ENCODE measurements at regions not wholly inside any gene's neighbourhood (a gene's known extent, or its start where the extent isn't known, plus 50 kb on each side); places are given as distances from the start of the nearest gene placed in this dataset.

DNA sequence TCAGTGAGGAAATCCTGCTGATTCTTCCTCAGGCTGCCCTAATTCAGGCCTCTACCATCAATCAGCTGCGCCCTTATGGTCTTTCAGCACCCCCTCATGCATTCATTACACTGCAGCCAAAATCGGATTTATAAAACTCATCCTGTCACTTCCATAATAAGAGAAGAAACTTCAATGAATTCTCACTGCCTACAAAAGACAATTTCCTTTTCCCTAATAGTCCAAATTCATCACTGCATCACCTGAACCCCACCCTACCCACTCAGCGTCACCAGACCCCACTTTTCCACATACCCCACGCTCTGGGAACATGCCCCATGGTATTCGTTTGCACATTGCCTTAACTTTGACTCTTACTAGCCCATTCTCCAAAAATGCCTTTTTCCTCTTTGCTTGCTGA lies 92.0 kb downstream of the C13orf42 start:
- CTCF ChIA-PET, result no interaction called here
- Histone ChIP-seq H3K4me3 (ENCODE audit: low read depth, low read length) (no peak overlapping the region), H3K36me3 (ENCODE audit: control insufficient read depth, insufficient read depth, low read length) (no peaks in the 10 kb centered on the region), H3K27me3 (ENCODE audit: control insufficient read depth, insufficient read depth, low read length) (peaks cover 2% of the 10 kb centered on the region; the same call in 1 of the 2 replicates)
- TF ChIP-seq, protein P1, sequence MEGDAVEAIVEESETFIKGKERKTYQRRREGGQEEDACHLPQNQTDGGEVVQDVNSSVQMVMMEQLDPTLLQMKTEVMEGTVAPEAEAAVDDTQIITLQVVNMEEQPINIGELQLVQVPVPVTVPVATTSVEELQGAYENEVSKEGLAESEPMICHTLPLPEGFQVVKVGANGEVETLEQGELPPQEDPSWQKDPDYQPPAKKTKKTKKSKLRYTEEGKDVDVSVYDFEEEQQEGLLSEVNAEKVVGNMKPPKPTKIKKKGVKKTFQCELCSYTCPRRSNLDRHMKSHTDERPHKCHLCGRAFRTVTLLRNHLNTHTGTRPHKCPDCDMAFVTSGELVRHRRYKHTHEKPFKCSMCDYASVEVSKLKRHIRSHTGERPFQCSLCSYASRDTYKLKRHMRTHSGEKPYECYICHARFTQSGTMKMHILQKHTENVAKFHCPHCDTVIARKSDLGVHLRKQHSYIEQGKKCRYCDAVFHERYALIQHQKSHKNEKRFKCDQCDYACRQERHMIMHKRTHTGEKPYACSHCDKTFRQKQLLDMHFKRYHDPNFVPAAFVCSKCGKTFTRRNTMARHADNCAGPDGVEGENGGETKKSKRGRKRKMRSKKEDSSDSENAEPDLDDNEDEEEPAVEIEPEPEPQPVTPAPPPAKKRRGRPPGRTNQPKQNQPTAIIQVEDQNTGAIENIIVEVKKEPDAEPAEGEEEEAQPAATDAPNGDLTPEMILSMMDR (IDR thresholded peaks at IDR 0.05; ENCODE audit: insufficient read depth, low read depth, low read length), result no peak
- DNase-seq (ENCODE audit: low read depth), result no peak
- POLR2A ChIA-PET, result no interaction called here

DNA sequence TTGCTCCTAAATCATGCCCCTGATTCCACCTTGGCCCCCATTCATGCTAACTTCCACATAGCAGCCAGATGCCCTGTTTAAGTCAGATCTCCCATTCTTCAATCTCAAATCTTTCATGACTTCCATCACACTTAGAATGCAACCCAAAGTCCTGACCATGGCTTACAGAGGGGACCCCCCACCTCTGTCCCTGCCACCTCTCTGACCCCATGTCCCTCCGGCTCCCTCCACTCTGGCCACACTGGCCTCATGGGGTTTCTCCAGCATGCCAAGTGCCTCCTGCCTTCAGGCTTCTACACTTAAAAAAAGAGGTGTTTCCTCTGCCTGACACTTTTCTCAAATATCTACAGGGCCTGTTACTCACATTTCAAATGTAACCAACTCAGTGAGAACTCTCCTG lies 93.6 kb downstream of the C13orf42 start:
- CTCF ChIA-PET, result no interaction called here
- H3K27me3 ChIP-seq (ENCODE audit: control insufficient read depth, insufficient read depth, low read length), result peaks cover 2% of the 10 kb centered on the region; the same call in 1 of the 2 replicates
- no peak for DNase-seq (ENCODE audit: low read depth)
- H3K4me3 ChIP-seq (ENCODE audit: low read depth, low read length), result no peak overlapping the region
- POLR2A ChIA-PET, result no interaction called here
- H3K36me3 ChIP-seq (ENCODE audit: control insufficient read depth, insufficient read depth, low read length), result no peaks in the 10 kb centered on the region
- TF ChIP-seq, protein P1 (IDR thresholded peaks at IDR 0.05; ENCODE audit: insufficient read depth, low read depth, low read length), result no peak

DNA sequence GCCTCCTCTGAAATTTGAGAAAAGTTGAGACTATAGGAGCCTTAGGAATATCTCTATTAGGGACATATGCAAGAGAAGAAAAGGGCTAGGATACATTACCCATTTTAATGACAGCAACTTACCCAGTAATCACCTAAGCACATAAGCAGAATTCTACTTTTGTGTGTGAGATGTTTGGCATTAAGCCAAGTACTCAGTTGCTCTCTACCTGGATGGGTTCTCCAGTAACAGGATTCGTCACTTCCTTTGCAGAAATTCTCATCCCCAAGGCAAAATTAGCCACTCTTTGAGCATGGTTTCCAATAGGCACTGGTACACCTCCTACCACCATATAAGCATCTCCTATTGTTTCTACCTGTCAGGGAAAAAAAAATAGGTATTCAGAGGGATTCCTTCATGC lies 95.1 kb downstream of the C13orf42 start:
- Histone ChIP-seq H3K36me3 (ENCODE audit: control insufficient read depth, insufficient read depth, low read length) (no peaks in the 10 kb centered on the region), H3K27me3 (ENCODE audit: control insufficient read depth, insufficient read depth, low read length) (peaks cover 2% of the 10 kb centered on the region; the same call in 1 of the 2 replicates), H3K4me3 (ENCODE audit: low read depth, low read length) (no peak overlapping the region)
- ChIA-PET CTCF (no interaction called here), POLR2A (no interaction called here)
- TF ChIP-seq, protein P1 (IDR thresholded peaks at IDR 0.05; ENCODE audit: insufficient read depth, low read depth, low read length), result no peak
- no peak for DNase-seq (ENCODE audit: low read depth)

DNA sequence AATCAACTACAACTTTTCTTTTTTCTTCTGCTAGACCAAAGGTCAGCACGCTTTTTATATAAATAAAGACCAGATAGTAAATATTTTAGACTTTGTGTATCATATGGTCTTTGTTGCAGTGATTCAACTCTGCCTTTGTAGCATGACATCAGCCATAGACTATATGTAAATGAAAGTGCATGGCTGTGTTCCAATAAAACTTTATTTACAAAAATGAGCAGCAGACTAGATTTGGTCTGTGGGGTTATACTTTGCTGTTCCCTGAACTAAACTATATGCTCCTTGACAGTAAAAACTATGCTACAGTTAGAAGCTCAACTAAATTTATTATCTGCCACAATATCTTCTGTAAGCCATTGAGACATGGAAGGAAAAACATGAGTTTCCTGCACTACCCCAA lies 100.0 kb downstream of the RNASEH2B start:
- TF ChIP-seq, protein P1 (IDR thresholded peaks at IDR 0.05; ENCODE audit: insufficient read depth, low read depth, low read length), result no peak
- DNase-seq (ENCODE audit: low read depth), result no peak
- POLR2A ChIA-PET, result no interaction called here
- Histone ChIP-seq H3K36me3 (ENCODE audit: control insufficient read depth, insufficient read depth, low read length) (no peaks in the 10 kb centered on the region), H3K27me3 (ENCODE audit: control insufficient read depth, insufficient read depth, low read length) (peaks cover 1% of the 10 kb centered on the region), H3K4me3 (ENCODE audit: low read depth, low read length) (no peak overlapping the region)
- CTCF ChIA-PET, result no interaction called here

DNA sequence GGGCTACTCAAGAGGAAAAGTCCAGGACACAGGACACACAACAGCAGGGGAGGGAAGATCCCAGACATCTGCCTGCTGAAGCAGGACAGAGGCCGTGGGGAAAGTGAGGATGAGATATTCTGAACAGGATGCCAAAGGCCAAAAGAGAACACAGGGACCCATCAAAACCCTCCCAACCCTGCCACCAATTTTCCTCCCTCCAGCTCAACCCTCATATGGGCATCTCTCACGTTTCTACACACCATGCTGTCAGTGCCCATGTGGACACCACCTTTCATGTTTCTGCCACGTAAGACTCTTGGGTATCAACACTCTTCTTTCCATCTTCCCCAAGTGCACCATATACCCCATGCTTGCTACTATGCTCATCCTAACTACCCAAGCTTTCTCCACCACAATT lies 97.6 kb downstream of the RNASEH2B start:
- no peaks in the 10 kb centered on the region for H3K36me3 ChIP-seq (ENCODE audit: control insufficient read depth, insufficient read depth, low read length)
- ChIA-PET CTCF (no interaction called here), POLR2A (no interaction called here)
- H3K4me3 ChIP-seq (ENCODE audit: low read depth, low read length), result no peak overlapping the region
- DNase-seq (ENCODE audit: low read depth), result no peak
- H3K27me3 ChIP-seq (ENCODE audit: control insufficient read depth, insufficient read depth, low read length), result peaks cover 1% of the 10 kb centered on the region
- TF ChIP-seq, protein P1 (IDR thresholded peaks at IDR 0.05; ENCODE audit: insufficient read depth, low read depth, low read length), result no peak
